Glutamatergic neuron (in vitro differentiated cells): ENCODE measurements at regions not wholly inside any gene's neighbourhood (a gene's known extent, or its start where the extent isn't known, plus 50 kb on each side); places are given as distances from the start of the nearest gene placed in this dataset.

Experiments
- DNase-seq: peaks from one replicate; pipeline ENCODE4 v3.0.0; 2022
- H3K27ac Mint-ChIP-seq: one replicate; pipeline ENCODE4 v1.8.0; 2020; ENCODE audit warnings: mild to moderate bottlenecking, mixed read lengths, inconsistent platforms; ENCODE audit not compliant: unreplicated experiment
- H3K27me3 Mint-ChIP-seq: one replicate; pipeline ENCODE4 v1.8.0; 2020; ENCODE audit warnings: mild to moderate bottlenecking, moderate library complexity, mixed read lengths, inconsistent platforms; ENCODE audit not compliant: unreplicated experiment
- H3K36me3 Mint-ChIP-seq: one replicate; pipeline ENCODE4 v1.8.0; 2020; ENCODE audit warnings: mild to moderate bottlenecking, mixed read lengths, inconsistent platforms; ENCODE audit not compliant: unreplicated experiment
- H3K4me1 Mint-ChIP-seq: one replicate; pipeline ENCODE4 v1.8.0; 2020; ENCODE audit warnings: mild to moderate bottlenecking, low read depth, mixed read lengths, inconsistent platforms; ENCODE audit not compliant: unreplicated experiment
- H3K4me3 Mint-ChIP-seq: one replicate; pipeline ENCODE4 v1.8.0; 2020; ENCODE audit warnings: mild to moderate bottlenecking, mixed read lengths, inconsistent platforms; ENCODE audit not compliant: unreplicated experiment
- H3K9me3 Mint-ChIP-seq: one replicate; pipeline ENCODE4 v1.8.0; 2020; ENCODE audit warnings: mild to moderate bottlenecking, moderate library complexity, mixed read lengths, inconsistent platforms; ENCODE audit not compliant: unreplicated experiment
- CTCF ChIP-seq: fragments of 200-600 bp; sonication (generic); IDR thresholded peaks from one replicate; pipeline ENCODE4 v1.5.0; 2021; ENCODE audit not compliant: partially characterized antibody, unreplicated experiment

DNA sequence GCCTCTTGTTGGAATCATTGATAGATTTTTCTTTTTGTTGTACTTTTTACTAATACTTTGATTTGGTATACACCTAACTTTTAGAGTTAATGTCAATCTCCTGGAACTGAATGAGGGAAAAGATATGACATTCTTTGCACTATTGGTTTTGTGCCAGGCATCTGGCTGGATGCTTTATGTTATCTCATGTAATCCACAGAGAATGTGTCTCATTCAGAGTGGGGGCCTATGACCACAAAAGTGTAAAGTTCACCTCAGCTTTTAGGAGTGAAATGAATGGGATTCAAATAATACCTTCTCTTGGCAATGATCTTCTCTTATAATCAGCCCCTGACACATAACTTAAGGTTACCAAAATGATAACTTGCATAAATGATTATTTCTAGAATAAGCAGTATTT is 329.1 kb upstream of the ROPN1 start:
- no peak overlapping the region for H3K4me3 Mint-ChIP-seq
- peaks cover 67% of the 10 kb centered on the region for H3K4me1 Mint-ChIP-seq
- H3K27me3 Mint-ChIP-seq: peaks cover 24% of the 10 kb centered on the region
- peaks cover 36% of the 10 kb centered on the region for H3K9me3 Mint-ChIP-seq
- DNase-seq: no peak
- H3K27ac Mint-ChIP-seq: no peak overlapping the region
- no peaks in the 10 kb centered on the region for H3K36me3 Mint-ChIP-seq
- no peak for TF ChIP-seq CTCF

- Mint-ChIP-seq H3K27ac (peak overlapping the region; percentile 24), H3K27me3 (peaks cover 18% of the 10 kb centered on the region), H3K9me3 (peaks cover 26% of the 10 kb centered on the region), H3K4me1 (peaks cover 53% of the 10 kb centered on the region), H3K36me3 (no peaks in the 10 kb centered on the region), H3K4me3 (no peak overlapping the region)
- no peak for DNase-seq
- no peak for TF ChIP-seq CTCF
These were observed 330.5 kb upstream of the ROPN1 start for GRCh38 chr3:124322309-124322880.

GRCh38 chr3:124322966-124323365 is 331.0 kb upstream of the ROPN1 start:
- Mint-ChIP-seq H3K36me3 (peaks cover 4% of the 10 kb centered on the region), H3K9me3 (peaks cover 22% of the 10 kb centered on the region), H3K27ac (no peak overlapping the region), H3K4me1 (peaks cover 49% of the 10 kb centered on the region), H3K27me3 (peaks cover 14% of the 10 kb centered on the region), H3K4me3 (no peak overlapping the region)
- no peak for TF ChIP-seq CTCF
- no peak for DNase-seq

DNA sequence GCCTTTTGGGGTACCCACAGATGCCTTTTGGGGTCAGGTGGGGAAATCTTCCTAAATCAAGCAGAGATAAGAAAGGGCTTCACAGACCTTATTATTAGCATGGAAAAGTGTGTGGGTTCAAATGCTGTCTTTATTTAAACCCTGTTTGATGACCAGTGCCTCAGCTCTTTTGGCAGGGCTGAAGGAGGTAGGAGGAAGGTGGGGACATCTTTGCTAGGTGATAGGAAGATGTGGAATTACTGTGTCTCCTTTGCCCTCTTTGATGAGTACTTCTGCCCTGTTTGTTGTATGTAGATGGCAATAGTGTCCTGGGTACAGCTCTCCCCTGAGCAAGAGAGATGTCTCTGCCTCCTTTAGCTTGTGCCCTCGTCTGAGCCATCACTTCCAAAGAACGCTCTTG is 333.3 kb upstream of the ROPN1 start:
- peaks cover 21% of the 10 kb centered on the region for H3K36me3 Mint-ChIP-seq
- no peak for TF ChIP-seq CTCF
- peaks cover 40% of the 10 kb centered on the region for H3K4me1 Mint-ChIP-seq
- peak overlapping the region; percentile 41 for H3K27ac Mint-ChIP-seq
- peaks cover 27% of the 10 kb centered on the region for H3K9me3 Mint-ChIP-seq
- no peak overlapping the region for H3K4me3 Mint-ChIP-seq
- no peak for DNase-seq
- H3K27me3 Mint-ChIP-seq: peaks cover 11% of the 10 kb centered on the region

GRCh38 chr3:124329723-124330122 is 337.8 kb upstream of the ROPN1 start:
- peaks cover 15% of the 10 kb centered on the region for H3K27me3 Mint-ChIP-seq
- no peak overlapping the region for H3K4me3 Mint-ChIP-seq
- no peak for DNase-seq
- no peak for TF ChIP-seq CTCF
- peaks cover 6% of the 10 kb centered on the region for H3K4me1 Mint-ChIP-seq
- H3K27ac Mint-ChIP-seq: no peak overlapping the region
- peaks cover 21% of the 10 kb centered on the region for H3K9me3 Mint-ChIP-seq
- peaks cover 40% of the 10 kb centered on the region for H3K36me3 Mint-ChIP-seq
